ENCODE measurements at regions not wholly inside any gene's neighbourhood (a gene's known extent, or its start where the extent isn't known, plus 50 kb on each side); places are given as distances from the start of the nearest gene placed in this dataset.

DNA sequence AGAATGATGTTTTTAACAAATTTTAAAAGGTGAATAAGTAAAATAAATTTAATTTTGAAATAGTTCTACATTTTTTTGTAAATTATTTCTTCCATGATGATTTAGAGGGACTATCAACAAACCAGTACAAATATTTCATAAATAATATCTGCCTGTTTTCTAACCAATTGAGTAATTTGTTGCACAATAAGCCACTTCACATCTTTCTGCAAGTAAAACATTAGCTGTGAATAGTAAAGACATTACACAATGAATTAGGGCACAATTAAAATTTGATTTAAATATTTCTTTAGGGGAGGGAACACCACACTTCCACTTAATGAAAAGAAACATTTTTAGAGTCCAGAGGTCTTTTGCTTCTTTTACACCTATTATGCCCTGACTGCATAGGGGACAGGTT is 118.4 kb upstream of the PTPRK start:
- Histone ChIP-seq H3K9me3 (ENCODE audit: severe bottlenecking) (no peaks in the 10 kb centered on the region), H3K27me3 (ENCODE audit: insufficient read depth, poor library complexity, severe bottlenecking) (no peaks in the 10 kb centered on the region), H3K27ac (ENCODE audit: poor library complexity, severe bottlenecking) (no peak overlapping the region), H3K36me3 (ENCODE audit: low read depth) (peaks cover 7% of the 10 kb centered on the region; the same call in 1 of the 2 replicates), H3K4me1 (ENCODE audit: insufficient read depth, poor library complexity, severe bottlenecking) (peaks cover 19% of the 10 kb centered on the region), H3K4me3 (ENCODE audit: severe bottlenecking) (no peak overlapping the region)
- DNase-seq (ENCODE audit: low spot score) (no peak), ATAC-seq (ENCODE audit: low read depth) (no peak)
- TF ChIP-seq, protein P1, sequence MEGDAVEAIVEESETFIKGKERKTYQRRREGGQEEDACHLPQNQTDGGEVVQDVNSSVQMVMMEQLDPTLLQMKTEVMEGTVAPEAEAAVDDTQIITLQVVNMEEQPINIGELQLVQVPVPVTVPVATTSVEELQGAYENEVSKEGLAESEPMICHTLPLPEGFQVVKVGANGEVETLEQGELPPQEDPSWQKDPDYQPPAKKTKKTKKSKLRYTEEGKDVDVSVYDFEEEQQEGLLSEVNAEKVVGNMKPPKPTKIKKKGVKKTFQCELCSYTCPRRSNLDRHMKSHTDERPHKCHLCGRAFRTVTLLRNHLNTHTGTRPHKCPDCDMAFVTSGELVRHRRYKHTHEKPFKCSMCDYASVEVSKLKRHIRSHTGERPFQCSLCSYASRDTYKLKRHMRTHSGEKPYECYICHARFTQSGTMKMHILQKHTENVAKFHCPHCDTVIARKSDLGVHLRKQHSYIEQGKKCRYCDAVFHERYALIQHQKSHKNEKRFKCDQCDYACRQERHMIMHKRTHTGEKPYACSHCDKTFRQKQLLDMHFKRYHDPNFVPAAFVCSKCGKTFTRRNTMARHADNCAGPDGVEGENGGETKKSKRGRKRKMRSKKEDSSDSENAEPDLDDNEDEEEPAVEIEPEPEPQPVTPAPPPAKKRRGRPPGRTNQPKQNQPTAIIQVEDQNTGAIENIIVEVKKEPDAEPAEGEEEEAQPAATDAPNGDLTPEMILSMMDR (IDR thresholded peaks at IDR 0.05; ENCODE audit: poor library complexity, severe bottlenecking), result no peak

DNA sequence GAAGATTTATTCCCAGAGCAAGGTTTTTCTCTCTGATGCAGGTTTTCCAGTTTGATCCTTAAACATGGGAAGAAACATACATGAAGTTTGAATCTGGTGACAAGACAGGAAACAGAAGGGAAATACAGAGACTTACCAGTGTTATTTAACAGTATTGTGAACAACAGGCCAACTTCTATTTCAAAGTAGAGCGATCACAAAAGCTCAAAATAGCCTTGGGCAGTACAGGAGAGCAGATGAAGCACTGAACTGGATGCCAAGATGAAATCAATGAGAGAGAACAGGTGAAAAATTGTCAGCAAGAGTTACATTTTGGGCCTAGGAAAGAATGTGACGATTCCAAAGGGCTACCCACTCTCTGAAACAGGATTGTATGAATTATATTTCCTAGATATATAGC is 114.8 kb upstream of the PTPRK start:
- Histone ChIP-seq H3K9me3 (ENCODE audit: severe bottlenecking) (no peaks in the 10 kb centered on the region), H3K27ac (ENCODE audit: poor library complexity, severe bottlenecking) (no peak overlapping the region), H3K4me3 (ENCODE audit: severe bottlenecking) (no peak overlapping the region), H3K4me1 (ENCODE audit: insufficient read depth, poor library complexity, severe bottlenecking) (peaks cover 29% of the 10 kb centered on the region), H3K27me3 (ENCODE audit: insufficient read depth, poor library complexity, severe bottlenecking) (no peaks in the 10 kb centered on the region), H3K36me3 (ENCODE audit: low read depth) (peaks cover 2% of the 10 kb centered on the region; the same call in 1 of the 2 replicates)
- ATAC-seq (ENCODE audit: low read depth), result no peak
- TF ChIP-seq, protein P1 (IDR thresholded peaks at IDR 0.05; ENCODE audit: poor library complexity, severe bottlenecking), result no peak
- DNase-seq (ENCODE audit: low spot score), result no peak

DNA sequence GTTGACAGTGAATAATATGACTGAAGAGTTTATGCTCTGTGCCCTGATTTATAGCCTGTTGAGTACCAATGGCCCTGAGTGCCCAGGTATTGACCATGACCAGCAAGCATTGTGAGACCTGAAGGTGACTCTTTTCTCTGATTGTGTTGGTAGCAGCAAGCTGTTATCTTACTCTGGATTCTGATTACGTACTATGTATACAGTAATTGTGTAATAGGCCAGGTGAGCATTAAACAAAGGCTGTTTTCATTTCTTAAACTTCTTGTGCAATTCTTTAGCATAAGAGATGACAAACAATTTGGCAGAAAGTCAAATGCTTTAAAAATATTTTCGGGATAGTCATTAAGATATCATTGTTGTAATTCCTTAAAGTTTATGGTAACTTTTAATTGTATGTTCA is 111.7 kb upstream of the PTPRK start:
- Histone ChIP-seq H3K36me3 (ENCODE audit: low read depth) (no peaks in the 10 kb centered on the region), H3K4me3 (ENCODE audit: severe bottlenecking) (no peak overlapping the region), H3K27ac (ENCODE audit: poor library complexity, severe bottlenecking) (peak overlapping the region; percentile 33), H3K9me3 (ENCODE audit: severe bottlenecking) (no peaks in the 10 kb centered on the region), H3K4me1 (ENCODE audit: insufficient read depth, poor library complexity, severe bottlenecking) (peaks cover 27% of the 10 kb centered on the region), H3K27me3 (ENCODE audit: insufficient read depth, poor library complexity, severe bottlenecking) (no peaks in the 10 kb centered on the region)
- no peak for DNase-seq (ENCODE audit: low spot score)
- ATAC-seq (ENCODE audit: low read depth), result peak; percentile 85
- TF ChIP-seq, protein P1 (IDR thresholded peaks at IDR 0.05; ENCODE audit: poor library complexity, severe bottlenecking), result no peak

DNA sequence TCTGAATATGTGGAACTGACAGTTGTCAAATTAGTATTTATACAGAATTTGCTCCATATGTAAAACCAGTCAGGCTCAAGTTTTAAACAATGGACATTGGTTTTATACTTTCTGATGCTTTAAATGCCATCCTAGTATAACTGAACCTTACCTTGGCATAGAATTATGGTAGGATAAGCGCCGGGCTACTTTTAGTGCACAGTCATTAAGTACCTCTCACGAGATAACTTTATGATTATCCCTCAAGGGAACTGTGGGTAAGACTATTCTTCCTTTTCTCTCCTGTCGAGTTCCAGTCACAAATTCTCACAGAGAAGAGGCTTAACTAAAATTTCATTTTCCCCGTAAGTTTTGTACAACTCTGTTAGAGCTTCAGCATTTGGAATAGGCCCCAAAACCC is 110.6 kb upstream of the PTPRK start:
- no peak for ATAC-seq (ENCODE audit: low read depth)
- TF ChIP-seq, protein P1 (IDR thresholded peaks at IDR 0.05; ENCODE audit: poor library complexity, severe bottlenecking), result no peak
- H3K9me3 ChIP-seq (ENCODE audit: severe bottlenecking), result no peaks in the 10 kb centered on the region

DNA sequence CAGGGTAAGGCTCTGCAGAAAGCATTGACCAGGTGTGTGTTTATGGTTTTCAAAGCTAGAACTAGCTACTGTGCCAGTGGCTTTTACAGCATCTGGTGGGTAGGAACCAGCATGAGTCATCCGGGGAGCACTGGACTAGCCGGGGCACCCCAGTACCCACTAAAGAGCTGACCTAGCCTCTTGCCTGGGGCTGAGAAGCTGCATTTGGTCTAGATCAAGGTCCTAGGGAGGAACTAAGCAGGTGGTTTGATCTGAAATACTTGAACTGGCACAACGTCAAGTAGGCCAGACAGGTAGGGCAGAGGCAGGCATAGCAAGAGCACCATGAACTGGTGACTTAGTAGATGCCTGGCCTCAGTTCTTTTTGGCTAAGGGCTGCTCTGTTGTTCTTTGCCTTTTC is 109.8 kb upstream of the PTPRK start:
- peak; percentile 68 for DNase-seq (ENCODE audit: low spot score)
- H3K4me3 ChIP-seq (ENCODE audit: severe bottlenecking), result no peak overlapping the region
- TF ChIP-seq, protein P1 (IDR thresholded peaks at IDR 0.05; ENCODE audit: poor library complexity, severe bottlenecking), result no peak
- peaks cover 27% of the 10 kb centered on the region for H3K4me1 ChIP-seq (ENCODE audit: insufficient read depth, poor library complexity, severe bottlenecking)
- no peaks in the 10 kb centered on the region for H3K9me3 ChIP-seq (ENCODE audit: severe bottlenecking)
- H3K27ac ChIP-seq (ENCODE audit: poor library complexity, severe bottlenecking), result peak overlapping the region; percentile 33
- peak; percentile 70 for ATAC-seq (ENCODE audit: low read depth)
- no peaks in the 10 kb centered on the region for H3K36me3 ChIP-seq (ENCODE audit: low read depth)
- no peaks in the 10 kb centered on the region for H3K27me3 ChIP-seq (ENCODE audit: insufficient read depth, poor library complexity, severe bottlenecking)

More for the DNA sequence above, 110.6 kb upstream of the PTPRK start:
- Histone ChIP-seq H3K27me3 (ENCODE audit: insufficient read depth, poor library complexity, severe bottlenecking) (no peaks in the 10 kb centered on the region), H3K4me3 (ENCODE audit: severe bottlenecking) (no peak overlapping the region), H3K36me3 (ENCODE audit: low read depth) (no peaks in the 10 kb centered on the region), H3K27ac (ENCODE audit: poor library complexity, severe bottlenecking) (peak overlapping the region; percentile 33), H3K4me1 (ENCODE audit: insufficient read depth, poor library complexity, severe bottlenecking) (peaks cover 27% of the 10 kb centered on the region)
- no peak for DNase-seq (ENCODE audit: low spot score)

Data from RWPE2 (cell line).